HG02798 (cell line): ENCODE measurements at regions not wholly inside any gene's neighbourhood (a gene's known extent, or its start where the extent isn't known, plus 50 kb on each side); places are given as distances from the start of the nearest gene placed in this dataset.

ENCODE experiments used
- ATAC-seq: cut with Tn5 transposase; IDR thresholded peaks from one replicate; pipeline ENCODE4 v1.9.1; 2021; ENCODE audit warnings: mild to moderate bottlenecking; ENCODE audit not compliant: unreplicated experiment, poor library complexity

GRCh38 chr3:195003006-195003892 lies 267.7 kb downstream of the XXYLT1 start:
- no peak for ATAC-seq

- no peak for ATAC-seq
Observed at GRCh38 chr3:195003893-195004289, 267.1 kb downstream of the XXYLT1 start.

GRCh38 chr3:195004512-195005250 lies 266.3 kb downstream of the XXYLT1 start:
- ATAC-seq, result no peak

- ATAC-seq, result no peak
Observed at GRCh38 chr3:195005251-195005620, 265.7 kb downstream of the XXYLT1 start.

GRCh38 chr3:195005759-195006510 lies 265.0 kb downstream of the XXYLT1 start:
- ATAC-seq, result no peak

GRCh38 chr3:195007151-195007550 lies 263.8 kb downstream of the XXYLT1 start:
- ATAC-seq, result no peak

GRCh38 chr3:195007766-195008165 lies 263.2 kb downstream of the XXYLT1 start:
- no peak for ATAC-seq

GRCh38 chr3:195008816-195009215 lies 262.1 kb downstream of the XXYLT1 start:
- ATAC-seq, result no peak

GRCh38 chr3:195009616-195010015 lies 261.3 kb downstream of the XXYLT1 start:
- no peak for ATAC-seq

- ATAC-seq, result no peak
Observed at GRCh38 chr3:195010551-195011100, 260.3 kb downstream of the XXYLT1 start.

GRCh38 chr3:195011231-195011834 lies 259.6 kb downstream of the XXYLT1 start:
- ATAC-seq, result no peak

GRCh38 chr3:195012100-195012499 lies 258.9 kb downstream of the XXYLT1 start:
- ATAC-seq, result no peak

- ATAC-seq, result no peak
Observed at GRCh38 chr3:195012571-195012970, 258.4 kb downstream of the XXYLT1 start.

- no peak for ATAC-seq
Observed at GRCh38 chr3:195013411-195014361, 257.3 kb downstream of the XXYLT1 start.

GRCh38 chr3:195015021-195015420 lies 255.9 kb downstream of the XXYLT1 start:
- no peak for ATAC-seq

GRCh38 chr3:195017151-195017550 lies 253.8 kb downstream of the XXYLT1 start:
- ATAC-seq, result no peak
